IPS DF 6.9 (cell line): ENCODE measurements at regions not wholly inside any gene's neighbourhood (a gene's known extent, or its start where the extent isn't known, plus 50 kb on each side); places are given as distances from the start of the nearest gene placed in this dataset.
"Not testable (repeated sequence)": the region's sequence is repeated elsewhere in the genome, so short reads cannot be mapped to it uniquely, and the experiment has no call there.

Experiments used
- DNase-seq: peaks from one replicate; pipeline ENCODE4 v3.0.0-alpha.2; 2013; ENCODE audit warnings: low read depth, low spot score
- H3K27ac ChIP-seq: one replicate; pipeline ENCODE4 v1.5.1; 2013; ENCODE audit warnings: low read length, control low read depth
- H3K27me3 ChIP-seq: 2 replicates; pipeline ENCODE4 v1.6.1; 2013; ENCODE audit warnings: mild to moderate bottlenecking, low read length; ENCODE audit not compliant: control insufficient read depth, insufficient read depth
- H3K36me3 ChIP-seq: 2 replicates; pipeline ENCODE4 v1.6.1; 2013; ENCODE audit warnings: low read length; ENCODE audit not compliant: control insufficient read depth, insufficient read depth
- H3K4me1 ChIP-seq: 2 replicates; pipeline ENCODE4 v1.6.1; 2013; ENCODE audit warnings: low read length; ENCODE audit not compliant: control insufficient read depth, insufficient read depth
- H3K4me3 ChIP-seq: 2 replicates; pipeline ENCODE4 v1.5.1; 2013; ENCODE audit warnings: mild to moderate bottlenecking, low read length
- H3K9me3 ChIP-seq: 2 replicates; pipeline ENCODE4 v1.6.1; 2013; ENCODE audit warnings: low read length, inconsistent platforms; ENCODE audit not compliant: control insufficient read depth, insufficient read depth
- WGBS: extraction: QIAGEN DNeasy Blood & Tissue Kit; methylation state at CpG from one replicate; pipeline ENCODE4 v1.1.7; 2013; ENCODE audit warnings: mixed read lengths, missing lambda C conversion rate; ENCODE audit not compliant: insufficient read length, insufficient coverage; 5-methylcytosine and 5-hydroxymethylcytosine counted together

- Histone ChIP-seq H3K4me1 (no peaks in the 10 kb centered on the region), H3K4me3 (no peak overlapping the region), H3K27ac (no peak overlapping the region), H3K27me3 (no peaks in the 10 kb centered on the region), H3K36me3 (no peaks in the 10 kb centered on the region), H3K9me3 (no peaks in the 10 kb centered on the region)
- DNase-seq: no peak
- WGBS: no CpG with 5 or more reads among the region's 5 CpGs
Observed at GRCh38 chr7:81298951-81299666, 380.3 kb upstream of the SEMA3C start.

- WGBS: no CpG with 5 or more reads among the region's 2 CpGs
- no peaks in the 10 kb centered on the region for H3K27me3 ChIP-seq
- no peak overlapping the region for H3K4me3 ChIP-seq
- no peaks in the 10 kb centered on the region for H3K9me3 ChIP-seq
- H3K4me1 ChIP-seq: no peaks in the 10 kb centered on the region
- no peak for DNase-seq
- H3K36me3 ChIP-seq: no peaks in the 10 kb centered on the region
- no peak overlapping the region for H3K27ac ChIP-seq
Observed at GRCh38 chr7:81297317-81297716, 378.5 kb upstream of the SEMA3C start.

- WGBS: no CpG with 5 or more reads among the region's 2 CpGs
- Histone ChIP-seq H3K27ac (no peak overlapping the region), H3K9me3 (no peaks in the 10 kb centered on the region), H3K36me3 (no peaks in the 10 kb centered on the region), H3K4me1 (no peaks in the 10 kb centered on the region), H3K27me3 (no peaks in the 10 kb centered on the region), H3K4me3 (no peak overlapping the region)
- DNase-seq: no peak
Observed at GRCh38 chr7:81296726-81297125, 377.9 kb upstream of the SEMA3C start.

- H3K36me3 ChIP-seq: no peaks in the 10 kb centered on the region
- H3K4me1 ChIP-seq: no peaks in the 10 kb centered on the region
- no CpG with 5 or more reads among the region's 12 CpGs for WGBS
- H3K27ac ChIP-seq: no peak overlapping the region
- no peaks in the 10 kb centered on the region for H3K27me3 ChIP-seq
- DNase-seq: no peak
- no peaks in the 10 kb centered on the region for H3K9me3 ChIP-seq
- H3K4me3 ChIP-seq: no peak overlapping the region
Observed at GRCh38 chr7:81294897-81295515, 376.2 kb upstream of the SEMA3C start.

GRCh38 chr7:81293806-81294205, 375.0 kb upstream of the SEMA3C start:
- Histone ChIP-seq H3K36me3 (no peaks in the 10 kb centered on the region), H3K27ac (no peak overlapping the region), H3K4me3 (no peak overlapping the region), H3K4me1 (no peaks in the 10 kb centered on the region), H3K9me3 (no peaks in the 10 kb centered on the region), H3K27me3 (no peaks in the 10 kb centered on the region)
- no peak for DNase-seq
- no CpG with 5 or more reads among the region's 1 CpG for WGBS

- H3K4me3 ChIP-seq, DNase-seq, H3K9me3 ChIP-seq, H3K27me3 ChIP-seq, H3K27ac ChIP-seq, H3K4me1 ChIP-seq, H3K36me3 ChIP-seq: not testable (repeated sequence)
- no CpG with 5 or more reads among the region's 4 CpGs for WGBS
Observed at GRCh38 chr7:81286754-81287153, 367.9 kb upstream of the SEMA3C start.

GRCh38 chr7:81285142-81285871, 366.5 kb upstream of the SEMA3C start:
- no peaks in the 10 kb centered on the region for H3K9me3 ChIP-seq
- H3K4me3 ChIP-seq: no peak overlapping the region
- H3K27me3 ChIP-seq: no peaks in the 10 kb centered on the region
- no peak for DNase-seq
- H3K4me1 ChIP-seq: no peaks in the 10 kb centered on the region
- no peak overlapping the region for H3K27ac ChIP-seq
- no CpG with 5 or more reads among the region's 4 CpGs for WGBS
- no peaks in the 10 kb centered on the region for H3K36me3 ChIP-seq

GRCh38 chr7:81284576-81284975, 365.7 kb upstream of the SEMA3C start:
- no peaks in the 10 kb centered on the region for H3K27me3 ChIP-seq
- no peak overlapping the region for H3K4me3 ChIP-seq
- H3K4me1 ChIP-seq: no peaks in the 10 kb centered on the region
- no peaks in the 10 kb centered on the region for H3K9me3 ChIP-seq
- no CpG with 5 or more reads among the region's 1 CpG for WGBS
- no peak for DNase-seq
- H3K27ac ChIP-seq: no peak overlapping the region
- H3K36me3 ChIP-seq: no peaks in the 10 kb centered on the region

- no peak for DNase-seq
- Histone ChIP-seq H3K27me3 (no peaks in the 10 kb centered on the region), H3K9me3 (no peaks in the 10 kb centered on the region), H3K4me3 (no peak overlapping the region), H3K4me1 (no peaks in the 10 kb centered on the region), H3K27ac (no peak overlapping the region), H3K36me3 (no peaks in the 10 kb centered on the region)
Observed at GRCh38 chr7:81280531-81280930, 361.7 kb upstream of the SEMA3C start.

GRCh38 chr7:81277691-81278090, 358.8 kb upstream of the SEMA3C start:
- H3K36me3 ChIP-seq: no peaks in the 10 kb centered on the region
- no CpG with 5 or more reads among the region's 2 CpGs for WGBS

More at GRCh38 chr7:81277691-81278090, 358.8 kb upstream of the SEMA3C start:
- no peaks in the 10 kb centered on the region for H3K9me3 ChIP-seq
- no peaks in the 10 kb centered on the region for H3K27me3 ChIP-seq
- H3K4me3 ChIP-seq: no peak overlapping the region
- H3K27ac ChIP-seq: no peak overlapping the region
- no peak for DNase-seq
- no peaks in the 10 kb centered on the region for H3K4me1 ChIP-seq
